SU-DHL-6 (cell line): ENCODE measurements at regions not wholly inside any gene's neighbourhood (a gene's known extent, or its start where the extent isn't known, plus 50 kb on each side); places are given as distances from the start of the nearest gene placed in this dataset.

Source experiments
- CTCF ChIP-seq: fragments of 200-600 bp; sonication (generic); IDR thresholded peaks from one replicate; pipeline ENCODE4 v1.5.1; 2017; ENCODE audit warnings: antibody characterized with exemption, mild to moderate bottlenecking, low read length, moderate library complexity; ENCODE audit not compliant: insufficient read depth, poor library complexity, severe bottlenecking
- EZH2phosphoT487 ChIP-seq: fragments of 200-600 bp; sonication (generic), shearing (Covaris generic); conservative IDR thresholded peaks from 2 replicates; pipeline ENCODE4 v1.6.1; 2018; ENCODE audit warnings: mild to moderate bottlenecking, antibody characterized with exemption, low read length, moderate library complexity, mixed read lengths

- TF ChIP-seq CTCF = no peak
- no peak for TF ChIP-seq EZH2phosphoT487
These were observed 204.9 kb downstream of the KIF26A start for GRCh38 chr14:104343294-104343625.
